ENCODE measurements at regions not wholly inside any gene's neighbourhood (a gene's known extent, or its start where the extent isn't known, plus 50 kb on each side); places are given as distances from the start of the nearest gene placed in this dataset.

DNA sequence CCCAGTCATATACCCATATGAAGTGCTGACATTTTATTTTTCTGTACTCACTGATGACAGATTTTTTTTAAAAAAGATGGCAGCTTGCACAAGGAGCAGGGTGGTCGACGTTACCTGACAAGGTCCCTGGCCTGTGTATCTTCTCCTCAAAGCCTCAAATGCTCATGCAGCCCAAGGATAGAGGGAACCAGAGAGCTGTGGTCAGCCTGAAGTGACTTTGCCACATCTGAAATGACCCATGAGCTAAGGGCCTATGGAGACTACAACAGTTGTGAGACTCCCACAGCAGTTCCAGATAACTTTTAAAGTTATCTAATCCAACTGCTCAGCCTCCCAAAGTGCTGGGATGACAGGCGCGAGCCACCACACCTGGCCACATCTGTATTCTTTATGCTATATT lies 131.1 kb downstream of the GLUL start:
- Histone ChIP-seq H3K4me2 (ENCODE audit: low read length) (no peak overlapping the region), H3F3A (ENCODE audit: insufficient read depth, low read length) (no peaks in the 10 kb centered on the region), H3K4me3 (ENCODE audit: low read depth, low read length, poor library complexity, severe bottlenecking) (no peak overlapping the region), H3K79me2 (ENCODE audit: insufficient read depth, low read length) (no peaks in the 10 kb centered on the region), H3K9me3 (ENCODE audit: low read length) (no peaks in the 10 kb centered on the region), H3K9me2 (ENCODE audit: low read depth, low read length) (no peaks in the 10 kb centered on the region), H3K4me1 (ENCODE audit: insufficient read depth, low read length, severe bottlenecking) (no peaks in the 10 kb centered on the region), H3K27ac (ENCODE audit: low read depth, low read length, poor library complexity, severe bottlenecking) (no peak overlapping the region), H2AFZ (ENCODE audit: low read length) (no peak overlapping the region), H3K27me3 (ENCODE audit: insufficient read depth, low read length) (no peaks in the 10 kb centered on the region), H3K9ac (ENCODE audit: low read length) (no peak overlapping the region), H3K36me3 (ENCODE audit: insufficient read depth, low read length) (no peaks in the 10 kb centered on the region), H4K20me1 (ENCODE audit: insufficient read depth, low read length) (no peaks in the 10 kb centered on the region)
- TF ChIP-seq, protein P1, sequence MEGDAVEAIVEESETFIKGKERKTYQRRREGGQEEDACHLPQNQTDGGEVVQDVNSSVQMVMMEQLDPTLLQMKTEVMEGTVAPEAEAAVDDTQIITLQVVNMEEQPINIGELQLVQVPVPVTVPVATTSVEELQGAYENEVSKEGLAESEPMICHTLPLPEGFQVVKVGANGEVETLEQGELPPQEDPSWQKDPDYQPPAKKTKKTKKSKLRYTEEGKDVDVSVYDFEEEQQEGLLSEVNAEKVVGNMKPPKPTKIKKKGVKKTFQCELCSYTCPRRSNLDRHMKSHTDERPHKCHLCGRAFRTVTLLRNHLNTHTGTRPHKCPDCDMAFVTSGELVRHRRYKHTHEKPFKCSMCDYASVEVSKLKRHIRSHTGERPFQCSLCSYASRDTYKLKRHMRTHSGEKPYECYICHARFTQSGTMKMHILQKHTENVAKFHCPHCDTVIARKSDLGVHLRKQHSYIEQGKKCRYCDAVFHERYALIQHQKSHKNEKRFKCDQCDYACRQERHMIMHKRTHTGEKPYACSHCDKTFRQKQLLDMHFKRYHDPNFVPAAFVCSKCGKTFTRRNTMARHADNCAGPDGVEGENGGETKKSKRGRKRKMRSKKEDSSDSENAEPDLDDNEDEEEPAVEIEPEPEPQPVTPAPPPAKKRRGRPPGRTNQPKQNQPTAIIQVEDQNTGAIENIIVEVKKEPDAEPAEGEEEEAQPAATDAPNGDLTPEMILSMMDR (IDR thresholded peaks at IDR 0.05; ENCODE audit: low read length) = no peak
- TF ChIP-seq EZH2 (IDR thresholded peaks at IDR 0.05; ENCODE audit: borderline replicate concordance, low read length) = no peak

DNA sequence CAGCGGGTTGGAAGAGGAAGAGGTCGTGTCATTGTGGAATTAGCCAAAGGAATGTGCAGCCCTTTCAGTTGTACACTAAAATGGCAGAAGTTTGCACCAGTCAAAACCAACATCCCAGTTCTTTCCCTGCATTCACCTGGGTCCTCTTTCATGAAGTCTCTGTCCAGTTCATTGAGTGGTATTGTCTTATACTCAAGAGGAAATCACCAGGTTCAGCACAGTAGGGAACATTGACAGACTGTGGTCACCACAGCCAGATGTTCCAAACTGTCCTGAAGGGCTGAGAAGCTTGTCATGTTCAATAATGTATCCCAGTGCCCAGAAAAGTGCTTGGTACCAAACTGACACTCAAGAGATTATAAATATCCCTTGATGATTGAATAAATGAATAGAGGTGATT lies 131.6 kb downstream of the GLUL start:
- Histone ChIP-seq H3K27me3 (ENCODE audit: insufficient read depth, low read length) (no peaks in the 10 kb centered on the region), H2AFZ (ENCODE audit: low read length) (no peak overlapping the region), H3K9ac (ENCODE audit: low read length) (no peak overlapping the region), H3F3A (ENCODE audit: insufficient read depth, low read length) (no peaks in the 10 kb centered on the region), H3K4me2 (ENCODE audit: low read length) (no peak overlapping the region), H3K9me2 (ENCODE audit: low read depth, low read length) (no peaks in the 10 kb centered on the region), H3K79me2 (ENCODE audit: insufficient read depth, low read length) (no peaks in the 10 kb centered on the region), H3K9me3 (ENCODE audit: low read length) (no peaks in the 10 kb centered on the region), H4K20me1 (ENCODE audit: insufficient read depth, low read length) (no peaks in the 10 kb centered on the region), H3K27ac (ENCODE audit: low read depth, low read length, poor library complexity, severe bottlenecking) (no peak overlapping the region), H3K4me3 (ENCODE audit: low read depth, low read length, poor library complexity, severe bottlenecking) (no peak overlapping the region), H3K36me3 (ENCODE audit: insufficient read depth, low read length) (no peaks in the 10 kb centered on the region), H3K4me1 (ENCODE audit: insufficient read depth, low read length, severe bottlenecking) (no peaks in the 10 kb centered on the region)
- TF ChIP-seq, protein P1 (IDR thresholded peaks at IDR 0.05; ENCODE audit: low read length) = no peak
- TF ChIP-seq EZH2 (IDR thresholded peaks at IDR 0.05; ENCODE audit: borderline replicate concordance, low read length) = no peak

DNA sequence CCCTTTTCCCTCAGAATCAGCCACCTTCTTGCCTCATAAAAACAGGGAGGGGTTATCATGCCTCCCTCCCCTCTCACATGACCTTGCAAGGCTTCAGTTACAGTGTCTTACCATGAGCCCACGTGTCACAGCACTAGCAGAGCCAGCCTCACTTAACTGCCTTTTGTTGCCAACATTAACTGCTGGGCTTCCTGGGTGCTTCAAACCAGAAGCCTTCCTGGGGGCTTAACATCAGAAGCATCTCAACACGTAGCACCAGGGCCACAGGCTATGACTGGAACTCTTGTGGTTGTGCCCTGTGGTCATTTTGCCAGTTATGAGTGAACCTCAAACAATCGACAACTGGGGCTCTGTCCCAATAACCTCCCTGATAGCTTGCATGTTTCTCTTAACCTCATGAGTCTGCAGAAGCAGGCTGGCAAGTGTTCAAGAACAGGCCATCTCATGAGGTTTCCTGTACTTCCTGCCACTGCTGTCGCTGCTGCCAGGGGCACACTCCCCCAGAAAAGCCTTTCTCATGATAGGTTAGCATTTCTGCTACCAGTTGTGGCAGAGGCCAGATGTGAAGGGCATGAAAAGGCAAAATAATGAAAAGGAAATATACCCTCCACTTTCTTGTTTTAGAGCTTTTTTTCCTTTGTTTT lies 132.2 kb downstream of the GLUL start:
- Histone ChIP-seq H3K79me2 (ENCODE audit: insufficient read depth, low read length) (no peaks in the 10 kb centered on the region), H3K4me1 (ENCODE audit: insufficient read depth, low read length, severe bottlenecking) (no peaks in the 10 kb centered on the region), H3K27me3 (ENCODE audit: insufficient read depth, low read length) (no peaks in the 10 kb centered on the region), H2AFZ (ENCODE audit: low read length) (no peak overlapping the region), H3K4me3 (ENCODE audit: low read depth, low read length, poor library complexity, severe bottlenecking) (no peak overlapping the region), H3K9me2 (ENCODE audit: low read depth, low read length) (no peaks in the 10 kb centered on the region), H3K36me3 (ENCODE audit: insufficient read depth, low read length) (no peaks in the 10 kb centered on the region), H3K27ac (ENCODE audit: low read depth, low read length, poor library complexity, severe bottlenecking) (no peak overlapping the region), H4K20me1 (ENCODE audit: insufficient read depth, low read length) (no peaks in the 10 kb centered on the region), H3K4me2 (ENCODE audit: low read length) (no peak overlapping the region), H3K9me3 (ENCODE audit: low read length) (no peaks in the 10 kb centered on the region), H3F3A (ENCODE audit: insufficient read depth, low read length) (no peaks in the 10 kb centered on the region), H3K9ac (ENCODE audit: low read length) (no peak overlapping the region)
- TF ChIP-seq, protein P1 (IDR thresholded peaks at IDR 0.05; ENCODE audit: low read length) = no peak
- no peak for TF ChIP-seq EZH2 (IDR thresholded peaks at IDR 0.05; ENCODE audit: borderline replicate concordance, low read length)

All from OCI-LY1 (cell line).